Tibial artery (tissue), 4 donors: ENCODE measurements at regions not wholly inside any gene's neighbourhood (a gene's known extent, or its start where the extent isn't known, plus 50 kb on each side); places are given as distances from the start of the nearest gene placed in this dataset.

Source experiments
- DNase-seq, 2 donors: peaks; one replicate each; pipeline ENCODE4 v3.0.0-alpha.2; 2019
- H3K27ac ChIP-seq, 2 donors: fragments of 200-600 bp; sonication (generic) in 1 of 2; 1 replicate in 1 of 2; 2 replicates in 1 of 2; pipeline ENCODE4 v1.5.1; 2018 to 2019; ENCODE audit warnings: mild to moderate bottlenecking in 1 of 2
- H3K27me3 ChIP-seq, 2 donors: fragments of 200-600 bp; sonication (generic) in 1 of 2; one replicate each; pipeline versions ENCODE4 v1.5.1 to v1.6.0; 2016 to 2019
- H3K36me3 ChIP-seq, 3 donors: fragments of 200-600 bp; sonication (generic) in 2 of 3; one replicate each; pipeline ENCODE4 v1.5.1; 2016 to 2019; ENCODE audit warnings: mild to moderate bottlenecking in 2 of 3
- H3K4me1 ChIP-seq, 4 donors: fragments of 200-600 bp; sonication (generic) in 2 of 4; 1 replicate in 3 of 4; 2 replicates in 1 of 4; pipeline ENCODE4 v1.5.1; 2016 to 2019
- H3K4me3 ChIP-seq, 2 donors: fragments of 200-600 bp; sonication (generic) in 1 of 2; 1 replicate in 1 of 2; 2 replicates in 1 of 2; pipeline ENCODE4 v1.5.1; 2018 to 2019; ENCODE audit warnings: mild to moderate bottlenecking in 2 of 2
- H3K9me3 ChIP-seq, 3 donors: fragments of 200-600 bp; sonication (generic) in 1 of 3; one replicate each; pipeline ENCODE4 v1.5.1; 2016 to 2019
- intact Hi-C: fragments of 100-400 bp; cut with DNase I; formaldehyde crosslinking; loops from one replicate; pipeline ENCODE4 v1.15.0; 2023; ENCODE audit warnings: low total_unique reads
- TF ChIP-seq, protein P1 (sequence below), 2 experiments: fragments of 200-600 bp in 1 of 2; fragments of 450-650 bp in 1 of 2; IDR thresholded peaks; one replicate each; pipeline ENCODE4 v1.5.1; 2017 to 2019; ENCODE audit warnings: antibody characterized with exemption in 2 of 2, mild to moderate bottlenecking in 1 of 2, moderate library complexity in 1 of 2

DNA sequence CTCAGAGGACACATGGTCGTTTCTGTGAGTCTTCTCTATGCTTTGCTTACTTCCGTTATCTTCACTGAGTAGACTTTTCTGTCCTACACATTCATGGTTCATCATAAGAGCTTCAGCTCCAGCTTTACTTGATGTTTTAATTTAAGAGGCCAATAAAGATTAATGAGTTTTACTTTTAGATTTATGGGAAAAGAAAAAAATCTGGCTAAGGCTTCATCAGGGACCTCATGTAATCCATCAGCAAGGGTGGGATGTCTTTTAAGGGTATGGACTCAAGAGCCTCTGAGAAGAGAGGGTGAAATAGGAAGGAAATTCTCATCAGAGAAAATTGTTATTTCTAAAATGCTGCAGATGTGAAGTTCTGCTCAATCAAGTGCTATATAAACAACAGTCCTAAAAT lies 963.0 kb upstream of the RAG2 start:
- Histone ChIP-seq H3K36me3 (no peaks in the 10 kb centered on the region), H3K4me3 (no peak overlapping the region), H3K9me3 (no peaks in the 10 kb centered on the region), H3K27ac (no peak overlapping the region), H3K4me1 (no peaks in the 10 kb centered on the region), H3K27me3 (no peaks in the 10 kb centered on the region)
- TF ChIP-seq, protein P1, sequence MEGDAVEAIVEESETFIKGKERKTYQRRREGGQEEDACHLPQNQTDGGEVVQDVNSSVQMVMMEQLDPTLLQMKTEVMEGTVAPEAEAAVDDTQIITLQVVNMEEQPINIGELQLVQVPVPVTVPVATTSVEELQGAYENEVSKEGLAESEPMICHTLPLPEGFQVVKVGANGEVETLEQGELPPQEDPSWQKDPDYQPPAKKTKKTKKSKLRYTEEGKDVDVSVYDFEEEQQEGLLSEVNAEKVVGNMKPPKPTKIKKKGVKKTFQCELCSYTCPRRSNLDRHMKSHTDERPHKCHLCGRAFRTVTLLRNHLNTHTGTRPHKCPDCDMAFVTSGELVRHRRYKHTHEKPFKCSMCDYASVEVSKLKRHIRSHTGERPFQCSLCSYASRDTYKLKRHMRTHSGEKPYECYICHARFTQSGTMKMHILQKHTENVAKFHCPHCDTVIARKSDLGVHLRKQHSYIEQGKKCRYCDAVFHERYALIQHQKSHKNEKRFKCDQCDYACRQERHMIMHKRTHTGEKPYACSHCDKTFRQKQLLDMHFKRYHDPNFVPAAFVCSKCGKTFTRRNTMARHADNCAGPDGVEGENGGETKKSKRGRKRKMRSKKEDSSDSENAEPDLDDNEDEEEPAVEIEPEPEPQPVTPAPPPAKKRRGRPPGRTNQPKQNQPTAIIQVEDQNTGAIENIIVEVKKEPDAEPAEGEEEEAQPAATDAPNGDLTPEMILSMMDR (IDR thresholded peaks at IDR 0.05) = no peak
- intact Hi-C loops = no loop called here
- DNase-seq = no peak

DNA sequence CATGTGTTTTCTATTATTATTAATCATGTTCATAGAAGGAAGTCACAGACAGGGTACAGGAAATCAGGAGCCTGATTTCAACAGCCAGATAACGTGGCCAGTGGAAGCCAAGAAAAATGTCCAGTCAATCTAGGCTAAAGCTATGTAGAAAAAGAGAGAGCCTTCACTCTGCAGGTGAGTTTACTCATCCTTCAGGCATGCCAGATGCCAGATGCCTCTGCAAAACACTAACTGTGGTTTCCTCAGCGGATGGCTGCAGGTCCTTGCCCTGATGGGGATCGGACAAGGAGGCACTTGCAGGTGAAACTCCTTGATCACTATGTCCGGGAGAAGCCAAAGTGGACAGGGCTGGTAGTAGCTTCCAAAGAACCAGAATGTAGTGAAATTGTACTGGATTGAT lies 962.3 kb upstream of the RAG2 start:
- Histone ChIP-seq H3K9me3 (no peaks in the 10 kb centered on the region), H3K4me1 (no peaks in the 10 kb centered on the region), H3K27ac (no peak overlapping the region), H3K36me3 (no peaks in the 10 kb centered on the region), H3K4me3 (no peak overlapping the region), H3K27me3 (no peaks in the 10 kb centered on the region)
- intact Hi-C loops = no loop called here
- no peak for DNase-seq
- TF ChIP-seq, protein P1 (IDR thresholded peaks at IDR 0.05) = no peak

DNA sequence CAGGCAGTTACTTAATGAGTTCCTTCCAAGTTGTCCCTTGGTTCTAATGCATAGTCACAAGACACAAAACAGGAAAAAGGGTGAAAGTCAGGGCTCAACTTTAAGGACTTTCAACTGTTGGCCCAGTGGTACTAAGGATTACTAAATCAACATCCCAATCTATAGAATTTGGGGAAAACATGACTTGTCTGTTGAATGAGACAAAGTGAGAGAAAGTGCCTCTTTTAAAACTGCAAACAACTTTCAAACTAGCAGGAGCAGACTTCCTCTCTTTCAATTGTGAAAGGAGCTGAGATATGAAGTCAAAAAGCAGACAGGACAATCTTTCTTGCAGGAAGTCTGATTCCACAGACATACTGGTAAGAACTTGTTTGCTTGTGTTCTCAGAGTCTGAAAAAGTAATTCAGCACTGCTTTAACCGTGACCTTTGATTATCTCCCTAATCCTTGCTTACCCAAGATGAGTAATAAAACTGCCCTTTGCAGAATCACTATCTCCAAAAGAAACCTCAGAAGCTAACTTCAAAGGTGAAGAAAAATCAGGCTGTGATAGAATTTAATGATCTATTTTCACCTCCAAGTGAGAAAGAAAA lies 960.7 kb upstream of the RAG2 start:
- intact Hi-C loops = no loop called here
- TF ChIP-seq, protein P1 (IDR thresholded peaks at IDR 0.05) = no peak
- no peaks in the 10 kb centered on the region for H3K27me3 ChIP-seq
- no peak overlapping the region for H3K4me3 ChIP-seq
- no peaks in the 10 kb centered on the region for H3K4me1 ChIP-seq
- DNase-seq = no peak
- no peak overlapping the region for H3K27ac ChIP-seq
- H3K36me3 ChIP-seq = no peaks in the 10 kb centered on the region
- H3K9me3 ChIP-seq = no peaks in the 10 kb centered on the region

DNA sequence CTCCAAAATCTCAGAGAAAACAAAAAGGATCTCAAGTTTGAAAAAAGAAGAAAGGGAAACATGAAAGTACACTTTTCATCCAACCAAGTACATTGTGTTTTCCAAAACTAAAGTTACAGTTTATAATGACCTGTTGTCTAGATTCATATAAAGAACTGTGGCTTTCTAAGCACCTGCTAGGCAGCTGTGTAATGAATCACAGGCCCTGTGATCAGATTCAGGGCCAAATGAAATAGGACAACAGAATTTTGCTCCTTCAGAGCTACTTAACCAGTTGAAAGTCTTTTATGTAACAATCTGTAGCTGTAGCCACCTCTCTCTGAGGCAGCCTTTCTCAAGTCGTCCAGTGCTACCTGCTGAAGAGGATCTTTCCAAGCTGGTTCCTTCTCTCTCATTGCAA lies 960.0 kb upstream of the RAG2 start:
- no peak for DNase-seq
- TF ChIP-seq, protein P1 (IDR thresholded peaks at IDR 0.05) = no peak
- no peaks in the 10 kb centered on the region for H3K4me1 ChIP-seq
- H3K36me3 ChIP-seq = no peaks in the 10 kb centered on the region
- no peaks in the 10 kb centered on the region for H3K27me3 ChIP-seq
- H3K27ac ChIP-seq = no peak overlapping the region
- no peaks in the 10 kb centered on the region for H3K9me3 ChIP-seq
- intact Hi-C loops = no loop called here
- no peak overlapping the region for H3K4me3 ChIP-seq

DNA sequence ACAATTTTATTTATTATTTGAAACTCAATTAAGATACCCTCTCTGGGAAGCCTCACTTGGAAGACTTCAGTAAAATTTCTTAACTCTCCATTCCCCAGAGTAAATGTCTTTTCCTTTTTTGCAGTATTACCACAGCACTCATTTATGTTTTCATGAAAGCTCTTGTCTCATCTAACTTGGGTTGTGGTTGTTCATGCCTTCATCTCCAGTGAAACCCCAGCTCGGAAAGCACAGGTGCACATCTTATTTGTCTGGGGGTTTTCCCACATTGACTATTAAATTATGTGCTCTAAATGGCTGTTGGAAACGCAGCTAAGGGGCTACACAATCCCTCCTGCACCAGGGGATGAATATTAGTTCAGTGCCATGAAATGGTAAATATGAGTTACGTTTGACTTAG lies 954.2 kb upstream of the RAG2 start:
- Histone ChIP-seq H3K27me3 (no peaks in the 10 kb centered on the region), H3K9me3 (no peaks in the 10 kb centered on the region), H3K27ac (no peak overlapping the region), H3K4me1 (no peaks in the 10 kb centered on the region), H3K4me3 (no peak overlapping the region), H3K36me3 (no peaks in the 10 kb centered on the region)
- TF ChIP-seq, protein P1 (IDR thresholded peaks at IDR 0.05) = no peak
- no peak for DNase-seq
- intact Hi-C loops = no loop called here

DNA sequence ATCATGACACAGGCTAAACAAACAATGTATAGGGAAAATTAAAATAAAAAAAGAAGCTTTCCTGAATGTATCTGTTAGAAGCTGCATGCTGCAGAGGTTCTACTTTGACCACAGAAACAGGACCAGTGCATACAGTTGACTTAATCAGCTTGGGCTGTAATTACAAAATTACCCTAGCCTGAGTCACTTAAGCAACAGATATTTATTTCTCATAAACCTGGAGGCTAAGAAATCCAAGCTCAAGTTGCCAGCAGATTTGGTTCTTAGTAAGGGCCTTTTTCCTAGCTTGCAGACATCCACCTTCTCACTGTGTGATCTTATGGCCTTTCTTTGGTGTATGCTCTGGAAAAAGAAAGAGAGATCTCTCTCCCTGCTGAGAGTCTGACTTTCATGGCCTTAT lies 946.5 kb upstream of the RAG2 start:
- H3K27ac ChIP-seq = no peak overlapping the region
- H3K9me3 ChIP-seq = no peaks in the 10 kb centered on the region
- DNase-seq = no peak
- intact Hi-C loops = no loop called here
- no peak overlapping the region for H3K4me3 ChIP-seq
- H3K27me3 ChIP-seq = no peaks in the 10 kb centered on the region
- TF ChIP-seq, protein P1 (IDR thresholded peaks at IDR 0.05) = no peak
- no peaks in the 10 kb centered on the region for H3K36me3 ChIP-seq
- H3K4me1 ChIP-seq = no peaks in the 10 kb centered on the region
